GM19372 (cell line): ENCODE measurements at regions not wholly inside any gene's neighbourhood (a gene's known extent, or its start where the extent isn't known, plus 50 kb on each side); places are given as distances from the start of the nearest gene placed in this dataset.
"Not testable (repeated sequence)": the region's sequence is repeated elsewhere in the genome, so short reads cannot be mapped to it uniquely, and the experiment has no call there.

Source experiments
- ATAC-seq: cut with Tn5 transposase; IDR thresholded peaks from one replicate; pipeline ENCODE4 v1.9.1; 2021; ENCODE audit warnings: mild to moderate bottlenecking, low read depth, moderate library complexity; ENCODE audit not compliant: unreplicated experiment

- no peak for ATAC-seq
These were observed 371.2 kb downstream of the BTG1 start for GRCh38 chr12:91774434-91774921.

GRCh38 chr12:91773749-91774429, 371.8 kb downstream of the BTG1 start:
- no peak for ATAC-seq

GRCh38 chr12:91772411-91772810, 373.2 kb downstream of the BTG1 start:
- ATAC-seq = no peak

GRCh38 chr12:91769736-91770135, 375.9 kb downstream of the BTG1 start:
- no peak for ATAC-seq

- no peak for ATAC-seq
These were observed 378.4 kb downstream of the BTG1 start for GRCh38 chr12:91767237-91767636.

GRCh38 chr12:91766454-91766853, 379.2 kb downstream of the BTG1 start:
- ATAC-seq = no peak

- ATAC-seq = no peak
These were observed 381.8 kb downstream of the BTG1 start for GRCh38 chr12:91763654-91764370.

- no peak for ATAC-seq
These were observed 392.0 kb downstream of the BTG1 start for GRCh38 chr12:91753649-91754048.

- no peak for ATAC-seq
These were observed 398.7 kb downstream of the BTG1 start for GRCh38 chr12:91746976-91747375.

- no peak for ATAC-seq
These were observed 401.0 kb downstream of the BTG1 start for GRCh38 chr12:91744597-91744996.

- no peak for ATAC-seq
These were observed 401.8 kb downstream of the BTG1 start for GRCh38 chr12:91743704-91744321.

- ATAC-seq = no peak
These were observed 402.4 kb downstream of the BTG1 start for GRCh38 chr12:91743280-91743679.

GRCh38 chr12:91741932-91742331, 403.7 kb downstream of the BTG1 start:
- ATAC-seq = no peak

GRCh38 chr12:91733846-91734245, 411.8 kb downstream of the BTG1 start:
- not testable (repeated sequence) for ATAC-seq

- ATAC-seq = no peak
These were observed 413.6 kb downstream of the BTG1 start for GRCh38 chr12:91732086-91732485.

GRCh38 chr12:91729543-91729942, 416.1 kb downstream of the BTG1 start:
- ATAC-seq = no peak

- ATAC-seq = no peak
These were observed 422.5 kb downstream of the BTG1 start for GRCh38 chr12:91723191-91723590.

- ATAC-seq = no peak
These were observed 423.6 kb downstream of the BTG1 start for GRCh38 chr12:91722072-91722471.

- no peak for ATAC-seq
These were observed 424.6 kb downstream of the BTG1 start for GRCh38 chr12:91721023-91721422.

GRCh38 chr12:91718326-91718725, 427.3 kb downstream of the BTG1 start:
- ATAC-seq = no peak

- ATAC-seq = no peak
These were observed 427.8 kb downstream of the BTG1 start for GRCh38 chr12:91717804-91718203.

GRCh38 chr12:91711925-91712324, 433.7 kb downstream of the BTG1 start:
- not testable (repeated sequence) for ATAC-seq
